Calu3 (cell line): ENCODE measurements at regions not wholly inside any gene's neighbourhood (a gene's known extent, or its start where the extent isn't known, plus 50 kb on each side); places are given as distances from the start of the nearest gene placed in this dataset. TPM values are rescaled to one million over a fixed set of nuclear protein-coding genes. Genes with fewer than 3 reads are reported as not detected.
A peak's percentile ranks its signal among the peaks of the same experiment; 100 is the strongest.

Source experiments
- BruUV-seq: library from RNA; stranded (reverse); fragments of 400-500 nt; replicated peaks from 2 replicates; lab custom pipeline; 2021; lab: Mats Ljungman, UMichigan
- CTCF ChIA-PET: fragments of 300-600 bp; sonication (Branson Sonifier 250); formaldehyde crosslinking; loops from one replicate; lab custom pipeline; 2022; ENCODE audit warnings: antibody characterized with exemption; lab: Charles Lee
- DNase-seq: peaks from one replicate; pipeline ENCODE4 v3.0.0; 2022
- H3K27ac Mint-ChIP-seq: one replicate; pipeline ENCODE4 v1.8.0; 2022; ENCODE audit warnings: mixed read lengths; ENCODE audit not compliant: unreplicated experiment
- H3K27me3 Mint-ChIP-seq: one replicate; pipeline ENCODE4 v1.8.0; 2022; ENCODE audit warnings: mixed read lengths; ENCODE audit not compliant: unreplicated experiment
- H3K36me3 Mint-ChIP-seq: one replicate; pipeline ENCODE4 v1.8.0; 2022; ENCODE audit warnings: mild to moderate bottlenecking, moderate library complexity, mixed read lengths; ENCODE audit not compliant: insufficient read depth, unreplicated experiment
- H3K4me1 Mint-ChIP-seq: one replicate; pipeline ENCODE4 v1.8.0; 2022; ENCODE audit warnings: mild to moderate bottlenecking, low read depth, mixed read lengths; ENCODE audit not compliant: unreplicated experiment
- H3K4me3 Mint-ChIP-seq: one replicate; pipeline ENCODE4 v1.8.0; 2022; ENCODE audit warnings: mild to moderate bottlenecking, low read depth, moderate library complexity, mixed read lengths; ENCODE audit not compliant: unreplicated experiment
- H3K9me3 Mint-ChIP-seq: one replicate; pipeline ENCODE4 v1.8.0; 2022; ENCODE audit warnings: low read depth, mixed read lengths; ENCODE audit not compliant: unreplicated experiment
- intact Hi-C: fragments of 100-400 bp; cut with micrococcal nuclease; formaldehyde crosslinking; loops from one replicate; pipeline ENCODE4 v1.10.0; 2022; ENCODE audit not compliant: unreplicated experiment
- microRNA-seq: library from miRNA; unstranded; fragments of <30 nt; microRNA quantifications from one replicate; pipeline ENCODE4 v1.2.0, GENCODE V29; 2022
- TF ChIP-seq, protein P1 (sequence below): fragments of 200-600 bp; IDR thresholded peaks from one replicate; pipeline ENCODE4 v1.8.0; 2022; ENCODE audit warnings: antibody characterized with exemption; ENCODE audit not compliant: unreplicated experiment

DNA sequence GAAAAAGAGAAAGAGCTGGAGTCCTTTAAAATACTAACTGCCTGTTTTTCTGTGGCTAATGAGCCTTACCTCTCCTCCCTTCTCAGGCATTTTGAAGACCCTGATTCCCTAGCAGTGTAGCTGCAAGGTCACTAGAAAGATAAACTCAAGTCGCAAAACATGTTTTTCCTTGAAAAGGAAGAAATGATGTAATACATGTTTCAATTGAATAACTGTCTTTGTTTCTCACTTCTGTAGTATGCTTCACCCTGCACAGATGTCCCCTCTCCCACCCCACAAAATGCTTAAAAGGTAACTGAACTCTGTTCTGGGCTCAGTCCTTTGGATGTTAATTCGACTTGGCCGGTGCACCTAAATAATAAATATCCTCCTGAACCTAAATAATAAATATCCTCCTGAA, 1350.3 kb downstream of the TMEM121 start:
- peaks cover 9% of the 10 kb centered on the region for H3K36me3 Mint-ChIP-seq
- no peak overlapping the region for H3K27ac Mint-ChIP-seq
- peaks cover 20% of the 10 kb centered on the region for H3K4me1 Mint-ChIP-seq
- TF ChIP-seq, protein P1, sequence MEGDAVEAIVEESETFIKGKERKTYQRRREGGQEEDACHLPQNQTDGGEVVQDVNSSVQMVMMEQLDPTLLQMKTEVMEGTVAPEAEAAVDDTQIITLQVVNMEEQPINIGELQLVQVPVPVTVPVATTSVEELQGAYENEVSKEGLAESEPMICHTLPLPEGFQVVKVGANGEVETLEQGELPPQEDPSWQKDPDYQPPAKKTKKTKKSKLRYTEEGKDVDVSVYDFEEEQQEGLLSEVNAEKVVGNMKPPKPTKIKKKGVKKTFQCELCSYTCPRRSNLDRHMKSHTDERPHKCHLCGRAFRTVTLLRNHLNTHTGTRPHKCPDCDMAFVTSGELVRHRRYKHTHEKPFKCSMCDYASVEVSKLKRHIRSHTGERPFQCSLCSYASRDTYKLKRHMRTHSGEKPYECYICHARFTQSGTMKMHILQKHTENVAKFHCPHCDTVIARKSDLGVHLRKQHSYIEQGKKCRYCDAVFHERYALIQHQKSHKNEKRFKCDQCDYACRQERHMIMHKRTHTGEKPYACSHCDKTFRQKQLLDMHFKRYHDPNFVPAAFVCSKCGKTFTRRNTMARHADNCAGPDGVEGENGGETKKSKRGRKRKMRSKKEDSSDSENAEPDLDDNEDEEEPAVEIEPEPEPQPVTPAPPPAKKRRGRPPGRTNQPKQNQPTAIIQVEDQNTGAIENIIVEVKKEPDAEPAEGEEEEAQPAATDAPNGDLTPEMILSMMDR, result no peak
- CTCF ChIA-PET, result interaction anchor here (0.9 kb wide), 1 partner anchor 75 kb away, joined by 3 read pairs; no protein-coding TSS in a partner anchor
- no peak for DNase-seq
- intact Hi-C loops, result no loop called here
- BruUV-seq, result no TSS peak
- H3K4me3 Mint-ChIP-seq, result no peak overlapping the region
- no peaks in the 10 kb centered on the region for H3K27me3 Mint-ChIP-seq
- H3K9me3 Mint-ChIP-seq, result no peaks in the 10 kb centered on the region

DNA sequence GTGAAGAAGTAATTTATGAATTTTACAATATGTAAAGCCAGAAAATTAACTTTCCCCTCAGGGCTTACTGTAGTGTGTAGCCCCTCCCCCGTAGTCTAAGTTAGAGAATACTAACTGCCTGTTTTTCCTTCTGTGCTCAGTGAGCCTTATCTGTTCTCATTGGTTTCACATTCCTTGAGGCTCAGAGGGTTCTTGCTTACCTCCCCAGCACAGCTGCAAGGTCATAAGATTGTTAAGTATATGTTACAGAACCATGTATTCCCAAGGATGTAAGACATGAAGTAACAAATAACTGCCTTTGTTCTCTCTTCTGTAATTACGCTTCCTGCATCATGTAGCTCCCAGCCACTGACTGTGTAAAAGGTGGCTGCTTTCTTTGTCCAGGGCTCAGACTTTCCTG, 1351.1 kb downstream of the TMEM121 start:
- Mint-ChIP-seq H3K4me1 (peaks cover 20% of the 10 kb centered on the region), H3K36me3 (peaks cover 7% of the 10 kb centered on the region), H3K9me3 (no peaks in the 10 kb centered on the region), H3K27me3 (no peaks in the 10 kb centered on the region), H3K4me3 (no peak overlapping the region), H3K27ac (peak overlapping the region; percentile 4)
- intact Hi-C loops, result no loop called here
- CTCF ChIA-PET, result interaction anchor here (0.9 kb wide), 1 partner anchor 75 kb away, joined by 3 read pairs; no protein-coding TSS in a partner anchor
- TF ChIP-seq, protein P1, result no peak
- BruUV-seq, result no TSS peak
- no peak for DNase-seq

DNA sequence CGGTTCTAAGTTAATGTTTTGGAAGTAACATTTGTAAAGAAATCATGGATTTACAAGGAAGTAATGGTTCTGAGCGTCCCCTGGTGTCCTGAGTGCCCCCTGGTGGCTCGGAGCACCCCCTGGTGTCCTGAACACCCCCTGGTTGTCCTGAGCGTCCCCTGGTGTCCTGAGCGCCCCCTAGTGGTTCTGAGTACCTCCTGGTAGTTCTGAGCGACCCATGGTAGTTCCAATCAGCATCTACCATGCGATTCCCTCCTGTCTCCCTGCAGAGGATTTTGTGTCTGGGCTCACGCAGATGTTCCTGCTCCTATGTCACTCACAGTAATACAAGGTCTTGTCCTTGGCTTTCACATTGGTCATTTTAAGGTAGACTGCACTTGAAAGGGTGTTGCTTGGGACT, 1352.9 kb downstream of the TMEM121 start:
- Mint-ChIP-seq H3K4me3 (no peak overlapping the region), H3K9me3 (no peaks in the 10 kb centered on the region), H3K4me1 (peaks cover 20% of the 10 kb centered on the region), H3K27me3 (no peaks in the 10 kb centered on the region), H3K27ac (no peak overlapping the region), H3K36me3 (no peaks in the 10 kb centered on the region)
- BruUV-seq, result no TSS peak
- peak; percentile 88 for DNase-seq
- intact Hi-C loops, result no loop called here
- CTCF ChIA-PET, result no interaction called here
- TF ChIP-seq, protein P1, result peak; percentile 86

DNA sequence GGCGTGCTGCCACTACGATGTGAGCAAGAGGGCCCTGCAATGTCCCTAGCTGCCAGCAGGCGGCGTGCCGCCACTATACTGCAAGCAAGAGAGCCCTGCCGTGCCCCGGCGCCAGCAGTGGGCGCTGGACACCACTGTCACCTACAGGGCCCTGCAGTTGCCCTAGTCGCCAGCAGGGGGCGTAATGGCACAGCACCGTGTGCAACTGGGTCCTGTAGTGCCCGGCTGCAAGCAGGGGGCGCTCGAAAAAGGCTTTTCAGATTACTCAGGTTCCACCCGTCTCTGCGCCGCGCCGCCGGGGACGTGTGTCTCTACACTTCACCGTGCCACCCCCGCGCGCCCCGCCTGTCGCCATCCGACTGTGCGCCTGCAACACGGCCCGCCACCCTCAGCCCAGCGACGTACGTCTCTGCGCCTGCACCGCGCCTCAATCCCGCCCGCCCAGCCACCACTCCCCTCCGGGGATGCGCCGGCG, 1356.9 kb downstream of the TMEM121 start:
- Mint-ChIP-seq H3K27ac (no peak overlapping the region), H3K9me3 (no peaks in the 10 kb centered on the region), H3K36me3 (no peaks in the 10 kb centered on the region), H3K27me3 (no peaks in the 10 kb centered on the region), H3K4me1 (peaks cover 3% of the 10 kb centered on the region), H3K4me3 (no peak overlapping the region)
- intact Hi-C loops, result no loop called here
- CTCF ChIA-PET, result no interaction called here
- DNase-seq, result peak; percentile 37
- BruUV-seq, result no TSS peak
- TF ChIP-seq, protein P1, result peak; percentile 58

Small RNA genes lying in the stretch of these regions (microRNA-seq; reads per million reads assigned to microRNA genes)
- gene MIR4507, result not detected
- gene MIR4537, result not detected
- gene MIR4538, result not detected
- not detected for gene MIR4539
- gene MIR5195, result not detected
- not detected for gene MIR8071-1
- not detected for gene MIR8071-2
